Activated CD4-positive, alpha-beta T cell treated with anti-CD3 and anti-CD28 coated beads for 48 hours (primary cell): ENCODE measurements at regions not wholly inside any gene's neighbourhood (a gene's known extent, or its start where the extent isn't known, plus 50 kb on each side); places are given as distances from the start of the nearest gene placed in this dataset.

Experiments used
- DNase-seq: peaks from one replicate; pipeline ENCODE4 v3.0.0-alpha.2; 2020

DNA sequence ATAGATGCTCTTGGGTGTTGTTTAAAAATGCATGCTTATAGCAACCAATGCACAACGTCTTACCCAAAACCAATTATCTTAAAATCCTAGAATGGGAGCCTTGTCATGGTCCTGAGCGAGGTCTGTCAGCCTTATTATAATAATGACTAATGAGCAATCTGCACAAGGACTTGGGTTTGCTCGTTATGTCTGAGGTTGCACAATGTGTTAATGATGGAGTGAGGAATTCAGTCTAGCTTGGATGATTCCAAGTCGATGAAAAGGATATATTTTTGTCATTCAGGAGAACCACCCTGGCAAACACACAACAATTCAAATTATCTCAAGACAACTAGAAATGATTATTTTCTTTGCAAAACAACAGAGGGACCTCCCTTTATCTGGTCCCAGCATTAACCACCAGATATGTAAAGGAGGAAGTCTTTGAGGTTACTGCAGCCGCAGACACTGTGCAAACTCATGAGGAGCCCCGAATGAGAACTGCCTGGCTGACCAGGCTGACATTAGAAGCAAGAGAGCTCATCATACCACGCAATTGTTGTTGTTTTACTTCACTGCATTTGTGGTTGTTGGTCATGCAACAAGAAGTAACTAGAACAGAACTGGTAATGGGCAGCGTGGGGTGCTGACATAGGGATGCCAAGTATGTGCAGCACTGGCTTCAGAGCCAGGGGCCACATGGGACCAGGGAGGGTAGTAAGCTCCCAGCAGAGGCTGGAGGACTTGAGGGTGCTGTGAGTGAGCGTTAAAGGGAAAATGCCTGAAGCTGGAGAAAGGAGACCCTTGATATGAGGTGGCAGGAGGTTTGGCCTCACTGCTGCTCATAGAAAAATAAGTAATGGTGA is 488.3 kb downstream of the CDH26 start:
- no peak for DNase-seq

DNA sequence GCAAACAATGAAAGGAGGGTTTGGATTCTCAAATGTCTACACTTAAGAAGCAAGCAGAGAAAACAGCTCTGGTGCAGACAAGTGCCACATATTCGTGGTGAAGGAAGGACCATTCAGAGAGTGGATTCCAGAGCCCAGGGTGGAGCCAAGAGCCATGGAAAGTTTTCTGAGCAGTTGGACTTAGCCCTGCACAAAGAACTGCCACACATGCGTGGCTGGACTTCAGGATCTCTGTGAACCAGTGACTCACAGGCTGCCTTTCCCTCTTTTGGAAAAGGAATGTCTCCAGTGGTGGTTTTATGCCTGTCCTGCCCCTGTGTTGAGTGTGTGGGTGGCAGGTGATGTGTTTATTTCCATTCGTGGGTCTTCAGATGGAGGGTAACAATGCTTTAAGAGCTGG is 489.5 kb downstream of the CDH26 start:
- no peak for DNase-seq

DNA sequence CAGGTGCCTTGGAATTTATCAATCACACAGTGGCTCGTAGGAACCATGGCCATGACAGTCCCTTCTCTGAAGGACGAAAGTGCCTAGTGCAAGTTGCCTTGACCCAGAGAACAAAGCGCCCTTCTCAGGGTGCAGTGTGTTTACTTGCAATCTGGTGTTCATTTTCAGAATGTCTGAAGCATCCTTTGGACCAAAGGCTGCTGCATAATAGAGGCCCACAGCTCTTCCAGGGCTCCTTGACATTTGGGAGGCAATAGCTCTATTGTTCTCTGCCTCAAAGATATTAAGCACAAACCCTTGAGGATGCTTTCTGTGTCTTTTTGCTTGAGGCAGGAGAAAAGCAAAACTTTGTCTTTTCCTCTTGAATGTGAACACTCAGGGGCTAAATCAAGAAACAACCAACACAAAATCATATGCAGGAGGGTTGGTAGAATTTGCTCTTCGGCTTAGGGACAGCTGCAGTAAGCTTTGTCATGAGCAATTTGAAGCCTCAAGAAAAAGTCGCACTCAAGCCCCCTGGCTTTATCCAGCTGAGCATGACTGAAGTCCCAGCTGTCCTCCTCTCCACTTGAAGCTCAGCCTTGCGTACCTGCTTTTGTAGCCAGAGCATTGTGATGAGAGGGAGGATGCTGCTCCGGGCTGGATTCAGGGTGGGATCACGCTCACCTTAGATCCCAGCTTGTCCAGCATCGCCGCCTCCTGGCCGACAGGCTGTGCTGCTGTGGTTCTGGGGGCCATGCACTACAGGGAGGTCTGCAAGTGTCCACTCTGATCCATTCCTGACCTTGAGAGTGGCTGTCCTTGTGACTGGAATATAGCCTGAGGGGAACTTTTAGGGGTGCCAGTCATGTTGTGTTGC is 495.4 kb downstream of the CDH26 start:
- no peak for DNase-seq

GRCh38 chr20:60454491-60454890 is 496.3 kb downstream of the CDH26 start:
- no peak for DNase-seq

DNA sequence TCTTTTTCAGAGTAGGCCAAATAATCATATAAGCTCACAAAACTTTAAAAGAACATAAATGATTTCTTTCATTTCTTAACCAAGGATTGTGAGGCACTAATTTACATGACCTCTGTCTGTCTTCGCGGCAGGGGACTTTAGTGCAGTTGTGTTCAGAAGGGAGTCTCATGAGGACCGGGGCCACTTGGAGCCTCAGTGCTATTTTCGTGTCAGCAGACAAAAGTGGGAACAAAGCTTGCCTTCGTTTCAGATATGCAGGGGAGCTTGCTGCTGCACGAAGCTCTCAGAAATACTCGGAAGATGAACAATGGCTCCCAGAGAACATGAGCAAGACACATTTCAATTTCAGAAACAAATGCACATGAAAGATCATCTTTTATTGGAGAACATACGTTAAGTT is 497.0 kb downstream of the CDH26 start:
- no peak for DNase-seq

GRCh38 chr20:60459212-60459611 is 501.0 kb downstream of the CDH26 start:
- no peak for DNase-seq

DNA sequence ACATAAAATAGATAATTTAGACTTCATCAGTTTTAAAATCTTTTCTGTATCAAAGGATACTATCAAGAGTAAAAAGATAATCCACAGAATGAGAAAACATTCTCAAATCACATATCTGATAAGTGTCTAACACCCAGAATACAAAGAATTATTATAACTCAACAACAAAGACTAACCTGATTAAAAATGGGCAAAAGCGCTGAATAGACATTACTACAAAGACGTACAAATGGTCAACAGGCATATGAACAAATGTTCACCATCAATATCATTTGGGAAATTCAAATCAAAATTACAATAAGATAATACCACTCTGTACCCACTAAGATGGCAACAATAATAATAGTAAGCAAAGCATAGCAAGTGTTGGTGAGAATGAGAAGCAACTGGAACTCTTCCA is 503.8 kb downstream of the CDH26 start:
- DNase-seq, result no peak

DNA sequence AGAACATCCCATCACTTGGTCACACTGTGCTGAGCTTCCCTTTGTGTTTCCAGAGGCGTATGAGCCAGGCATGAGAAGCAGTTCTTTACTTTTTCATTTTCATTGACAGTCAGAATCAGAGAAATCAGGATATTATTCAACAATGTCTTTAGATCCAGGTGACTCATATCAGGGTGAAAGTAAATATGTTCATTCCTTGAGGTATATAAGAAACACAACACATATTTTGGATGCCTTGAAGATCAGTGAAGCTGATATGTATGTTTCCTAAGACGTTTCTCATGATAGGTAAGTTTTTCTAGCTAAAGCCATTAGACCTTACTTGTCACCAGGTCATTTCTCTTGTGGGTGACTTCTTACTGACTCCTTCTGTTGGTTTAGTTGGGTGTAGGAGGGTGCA is 505.6 kb downstream of the CDH26 start:
- no peak for DNase-seq

- no peak for DNase-seq
Measured at GRCh38 chr20:60465439-60465838, 507.2 kb downstream of the CDH26 start.

DNA sequence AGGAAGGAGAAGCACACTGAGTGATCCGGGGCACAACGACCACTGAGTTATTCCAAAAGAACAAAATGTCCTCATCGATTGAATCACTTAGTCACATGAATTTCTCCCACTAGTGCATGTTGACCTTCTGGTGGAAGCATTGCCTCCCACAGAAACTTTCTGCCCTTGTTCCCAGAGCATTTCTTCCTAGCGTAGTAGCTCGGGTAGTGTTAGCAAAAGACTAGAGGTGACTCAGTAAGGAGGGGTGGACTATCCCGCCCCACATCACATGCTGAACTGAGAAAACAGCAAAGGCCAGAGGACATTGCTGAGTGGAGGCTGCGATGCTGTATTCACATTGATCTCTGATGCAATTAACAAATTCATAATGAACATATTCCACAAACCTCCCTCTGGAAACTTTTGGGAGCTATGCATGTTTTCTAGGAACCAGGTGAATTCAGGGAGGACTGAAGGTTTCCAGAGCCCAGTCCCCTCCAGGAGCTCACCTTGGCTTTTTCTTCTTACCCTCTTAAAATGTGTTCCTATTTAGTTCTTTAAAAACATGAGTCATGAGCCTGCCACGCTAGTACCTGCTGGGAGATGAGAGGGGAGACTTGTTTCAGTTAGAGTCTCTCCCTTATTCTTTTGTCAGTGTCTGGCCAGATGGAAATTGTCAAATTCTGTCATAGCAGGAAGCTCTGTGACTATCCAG is 507.9 kb downstream of the CDH26 start:
- DNase-seq, result no peak

- DNase-seq, result no peak
Measured at GRCh38 chr20:60466687-60467022, 508.4 kb downstream of the CDH26 start.

- no peak for DNase-seq
Measured at GRCh38 chr20:60467078-60467477, 508.9 kb downstream of the CDH26 start.

DNA sequence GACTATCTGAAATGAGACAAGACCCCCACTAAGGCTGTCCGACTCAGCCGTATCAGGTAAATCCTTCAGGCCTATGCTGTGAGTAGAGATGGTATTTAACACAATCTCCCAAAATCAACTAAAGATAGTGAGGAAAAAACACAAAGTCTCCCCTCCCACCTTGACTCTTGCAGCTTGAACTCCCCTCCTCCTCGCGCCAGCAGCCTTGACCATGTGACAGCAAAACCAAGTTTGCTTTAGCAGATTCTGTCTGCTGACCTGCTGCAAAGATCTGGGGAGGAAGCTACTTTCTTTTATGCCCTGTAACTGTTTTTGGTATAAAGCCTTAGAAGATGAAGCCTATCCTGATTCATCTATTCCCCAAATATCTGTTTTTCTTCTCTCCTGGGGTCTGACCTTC is 509.5 kb downstream of the CDH26 start:
- DNase-seq, result no peak

- no peak for DNase-seq
Measured at GRCh38 chr20:60469829-60470228, 511.6 kb downstream of the CDH26 start.

DNA sequence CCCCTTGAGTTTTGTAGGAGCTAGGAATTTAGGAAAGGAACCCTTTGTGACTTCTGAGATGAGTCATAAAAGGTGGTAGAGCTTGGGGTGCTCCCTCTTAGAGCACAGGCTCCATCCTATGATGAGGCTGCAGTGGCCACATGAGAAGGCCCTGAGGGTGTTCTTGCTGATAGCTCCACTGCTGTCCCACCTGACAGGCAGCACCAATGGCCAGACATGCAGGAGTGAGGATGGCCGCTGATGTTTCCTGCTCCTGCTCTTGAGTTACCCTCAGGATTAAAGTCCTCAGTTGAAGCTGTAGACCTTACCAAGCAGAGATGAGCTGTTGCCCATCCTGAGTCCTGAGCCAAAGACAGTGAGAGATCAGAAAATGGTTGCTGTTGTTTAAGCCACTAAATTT is 512.1 kb downstream of the CDH26 start:
- DNase-seq, result no peak

- DNase-seq, result no peak
Measured at GRCh38 chr20:60473211-60473610, 515.0 kb downstream of the CDH26 start.

DNA sequence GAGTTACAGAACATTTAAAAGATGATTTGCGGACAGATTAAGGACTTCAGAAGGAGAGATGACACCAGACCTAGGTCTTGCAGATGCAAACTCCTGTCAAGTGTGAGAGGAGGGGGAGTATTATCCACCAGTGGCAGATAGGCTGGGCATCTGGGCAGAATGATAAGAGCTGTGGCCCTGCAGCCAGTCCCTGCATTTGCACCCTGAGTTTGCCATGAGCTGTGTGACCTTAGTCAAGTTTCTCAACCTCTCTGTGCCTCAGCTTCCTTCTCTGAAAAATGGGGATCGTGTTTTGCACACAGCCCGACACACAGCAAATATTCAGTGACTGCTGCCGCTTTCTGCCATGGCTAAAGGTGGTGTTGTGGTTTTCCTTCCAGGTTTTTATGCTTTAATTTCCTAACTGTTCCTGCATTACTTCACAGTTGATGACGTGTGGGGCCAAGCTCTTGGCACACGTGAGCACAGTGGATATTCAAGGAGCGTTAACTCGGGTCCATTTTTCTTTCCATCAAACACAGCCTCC is 516.2 kb downstream of the CDH26 start:
- no peak for DNase-seq

GRCh38 chr20:60476045-60476444 is 517.8 kb downstream of the CDH26 start:
- DNase-seq, result no peak

- no peak for DNase-seq
Measured at GRCh38 chr20:60477958-60478357, 519.7 kb downstream of the CDH26 start.

DNA sequence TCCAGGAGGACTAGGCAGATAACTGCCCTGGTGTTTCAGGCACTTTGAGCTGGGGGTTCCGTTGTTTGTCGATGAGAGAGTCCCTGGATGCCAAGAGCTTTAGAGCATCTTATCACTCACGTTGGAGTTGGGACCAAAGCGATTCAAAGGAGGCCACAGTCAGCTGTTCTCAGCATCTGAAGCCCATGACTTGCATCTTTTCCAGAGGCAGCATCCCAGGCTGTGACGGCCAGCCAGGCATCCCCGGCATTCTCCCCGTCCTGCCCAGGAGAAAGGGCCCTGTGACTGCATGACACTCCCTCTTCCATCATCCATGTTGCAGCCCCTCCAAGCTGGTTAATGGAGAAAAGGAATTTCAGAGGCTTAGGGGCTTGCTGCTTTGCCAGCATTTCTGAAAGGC is 520.3 kb downstream of the CDH26 start:
- DNase-seq, result no peak

GRCh38 chr20:60480950-60481742 is 522.9 kb downstream of the CDH26 start:
- no peak for DNase-seq

GRCh38 chr20:60481743-60482133 is 523.5 kb downstream of the CDH26 start:
- DNase-seq, result no peak
